Liver (tissue), 7 donors: ENCODE measurements at regions not wholly inside any gene's neighbourhood (a gene's known extent, or its start where the extent isn't known, plus 50 kb on each side); places are given as distances from the start of the nearest gene placed in this dataset.

ENCODE experiments used
- DNase-seq: peaks from one replicate; pipeline ENCODE4 v3.0.0-alpha.2; 2017; ENCODE audit warnings: low spot score
- H3K27ac ChIP-seq, 2 donors: one replicate each; pipeline ENCODE4 v1.7.0; 2013; ENCODE audit warnings: inconsistent platforms in 2 of 2, low read length in 2 of 2, control low read depth in 1 of 2, low read depth in 1 of 2, mild to moderate bottlenecking in 1 of 2
- H3K27me3 ChIP-seq, 4 donors: one replicate each; pipeline versions ENCODE4 v1.6.1 to v1.7.0; 2013; ENCODE audit warnings: low read length in 3 of 4, inconsistent platforms in 1 of 4, mild to moderate bottlenecking in 1 of 4, moderate library complexity in 1 of 4; ENCODE audit not compliant: control insufficient read depth in 4 of 4, insufficient read depth in 4 of 4
- H3K36me3 ChIP-seq, 4 donors: one replicate each; pipeline versions ENCODE4 v1.6.1 to v1.7.0; 2013; ENCODE audit warnings: low read length in 3 of 4, mild to moderate bottlenecking in 3 of 4, low read depth in 1 of 4, moderate library complexity in 1 of 4; ENCODE audit not compliant: control insufficient read depth in 4 of 4, insufficient read depth in 3 of 4
- H3K4me1 ChIP-seq, 4 donors: one replicate each; pipeline versions ENCODE4 v1.6.1 to v1.7.0; 2013; ENCODE audit warnings: low read length in 3 of 4, mild to moderate bottlenecking in 3 of 4, moderate library complexity in 1 of 4; ENCODE audit not compliant: control insufficient read depth in 4 of 4, insufficient read depth in 4 of 4
- H3K4me3 ChIP-seq, 3 donors: one replicate each; pipeline versions ENCODE4 v1.6.1 to v1.7.0; 2013; ENCODE audit warnings: low read length in 3 of 3, control low read depth in 1 of 3, low read depth in 1 of 3, mild to moderate bottlenecking in 1 of 3
- H3K9ac ChIP-seq, 2 donors: one replicate each; pipeline ENCODE4 v1.7.0; 2013; ENCODE audit warnings: low read length in 2 of 2, mild to moderate bottlenecking in 2 of 2, moderate library complexity in 2 of 2, control low read depth in 1 of 2, low read depth in 1 of 2
- H3K9me3 ChIP-seq, 4 donors: one replicate each; pipeline versions ENCODE4 v1.6.1 to v1.7.0; 2013; ENCODE audit warnings: low read length in 3 of 4; ENCODE audit not compliant: control insufficient read depth in 4 of 4
- FOXA2 ChIP-seq: IDR thresholded peaks from 2 replicates; pipeline ENCODE4 v1.6.1; 2016; ENCODE audit warnings: antibody characterized with exemption
- GABPA ChIP-seq, 2 donors: IDR thresholded peaks in 1 of 2; conservative IDR thresholded peaks in 1 of 2; 2 replicates each; pipeline ENCODE4 v1.6.1; 2016; ENCODE audit warnings: antibody characterized with exemption in 2 of 2, mild to moderate bottlenecking in 1 of 2, moderate library complexity in 1 of 2
- HNF4A ChIP-seq, 2 donors: conservative IDR thresholded peaks; 2 replicates each; pipeline ENCODE4 v1.6.1; 2016; ENCODE audit warnings: antibody characterized with exemption in 2 of 2, mild to moderate bottlenecking in 2 of 2
- HNF4G ChIP-seq: IDR thresholded peaks from 2 replicates; pipeline ENCODE4 v1.6.1; 2016; ENCODE audit warnings: antibody characterized with exemption
- JUND ChIP-seq, 2 donors: IDR thresholded peaks; 2 replicates each; pipeline ENCODE4 v1.6.1; 2016; ENCODE audit warnings: antibody characterized with exemption in 2 of 2
- RXRA ChIP-seq, 2 donors: IDR thresholded peaks; 2 replicates each; pipeline ENCODE4 v1.6.1; 2017 to 2018; ENCODE audit warnings: antibody characterized with exemption in 2 of 2, mild to moderate bottlenecking in 1 of 2
- SP1 ChIP-seq: IDR thresholded peaks from 2 replicates; pipeline ENCODE4 v1.6.1; 2018; ENCODE audit warnings: antibody characterized with exemption, mild to moderate bottlenecking
- TAF1 ChIP-seq: conservative IDR thresholded peaks from 2 replicates; pipeline ENCODE4 v1.6.1; 2016; ENCODE audit warnings: antibody characterized with exemption, mild to moderate bottlenecking
- YY1 ChIP-seq: IDR thresholded peaks from 2 replicates; pipeline ENCODE4 v1.6.1; 2016; ENCODE audit warnings: antibody characterized with exemption, mild to moderate bottlenecking
- WGBS: extraction: QIAGEN DNeasy Blood & Tissue Kit; methylation state at CpG from one replicate; pipeline ENCODE4 v1.1.7; 2013; 5-methylcytosine and 5-hydroxymethylcytosine counted together
- TF ChIP-seq, protein P1 (sequence below): IDR thresholded peaks from 2 replicates; pipeline ENCODE4 v1.6.1; 2016; ENCODE audit warnings: antibody characterized with exemption, mild to moderate bottlenecking
- TF ChIP-seq, protein P2 (sequence below): IDR thresholded peaks from 2 replicates; pipeline ENCODE4 v1.6.1; 2016; ENCODE audit warnings: antibody characterized with exemption
- TF ChIP-seq, protein P3 (sequence below): IDR thresholded peaks from 2 replicates; pipeline ENCODE4 v1.6.1; 2016; ENCODE audit warnings: antibody characterized with exemption
- TF ChIP-seq, protein P4 (sequence below): IDR thresholded peaks from 2 replicates; pipeline ENCODE4 v1.6.1; 2016; ENCODE audit warnings: antibody characterized with exemption
- donor health status: healthy.
- donor health status: healthy.
- donor health status: healthy.
- donor health status: healthy.

DNA sequence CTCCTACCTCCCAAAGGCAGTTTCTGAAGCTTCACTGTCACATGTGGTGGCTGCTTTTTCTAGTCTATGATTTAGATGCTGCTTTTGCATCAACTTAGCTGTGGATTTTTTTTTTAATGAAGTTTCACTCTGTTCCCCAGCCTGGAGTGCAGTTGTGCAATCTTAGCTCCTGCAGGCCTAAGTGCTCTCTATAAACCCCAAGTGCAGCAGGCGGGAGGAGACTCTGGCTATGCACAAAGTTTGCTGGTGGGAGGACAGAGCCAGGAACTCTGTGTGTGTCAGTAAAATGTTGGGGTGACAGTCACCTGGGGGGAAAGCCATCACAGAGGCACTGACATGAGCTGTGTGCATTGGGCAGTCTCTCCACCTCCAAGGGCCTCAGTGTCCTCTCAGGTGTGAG, 138.8 kb upstream of the FAM20C start:
- TF ChIP-seq HNF4A (conservative IDR thresholded peaks at IDR 0.05) (no peak), YY1 (no peak), HNF4G (no peak), FOXA2 (no peak), SP1 (no peak), TAF1 (no peak), JUND (IDR thresholded peaks at IDR 0.05) (no peak), GABPA (IDR thresholded peaks at IDR 0.05 in 1 of 2, conservative IDR thresholded peaks at IDR 0.05 in 1 of 2) (no peak)
- TF ChIP-seq, protein P1, sequence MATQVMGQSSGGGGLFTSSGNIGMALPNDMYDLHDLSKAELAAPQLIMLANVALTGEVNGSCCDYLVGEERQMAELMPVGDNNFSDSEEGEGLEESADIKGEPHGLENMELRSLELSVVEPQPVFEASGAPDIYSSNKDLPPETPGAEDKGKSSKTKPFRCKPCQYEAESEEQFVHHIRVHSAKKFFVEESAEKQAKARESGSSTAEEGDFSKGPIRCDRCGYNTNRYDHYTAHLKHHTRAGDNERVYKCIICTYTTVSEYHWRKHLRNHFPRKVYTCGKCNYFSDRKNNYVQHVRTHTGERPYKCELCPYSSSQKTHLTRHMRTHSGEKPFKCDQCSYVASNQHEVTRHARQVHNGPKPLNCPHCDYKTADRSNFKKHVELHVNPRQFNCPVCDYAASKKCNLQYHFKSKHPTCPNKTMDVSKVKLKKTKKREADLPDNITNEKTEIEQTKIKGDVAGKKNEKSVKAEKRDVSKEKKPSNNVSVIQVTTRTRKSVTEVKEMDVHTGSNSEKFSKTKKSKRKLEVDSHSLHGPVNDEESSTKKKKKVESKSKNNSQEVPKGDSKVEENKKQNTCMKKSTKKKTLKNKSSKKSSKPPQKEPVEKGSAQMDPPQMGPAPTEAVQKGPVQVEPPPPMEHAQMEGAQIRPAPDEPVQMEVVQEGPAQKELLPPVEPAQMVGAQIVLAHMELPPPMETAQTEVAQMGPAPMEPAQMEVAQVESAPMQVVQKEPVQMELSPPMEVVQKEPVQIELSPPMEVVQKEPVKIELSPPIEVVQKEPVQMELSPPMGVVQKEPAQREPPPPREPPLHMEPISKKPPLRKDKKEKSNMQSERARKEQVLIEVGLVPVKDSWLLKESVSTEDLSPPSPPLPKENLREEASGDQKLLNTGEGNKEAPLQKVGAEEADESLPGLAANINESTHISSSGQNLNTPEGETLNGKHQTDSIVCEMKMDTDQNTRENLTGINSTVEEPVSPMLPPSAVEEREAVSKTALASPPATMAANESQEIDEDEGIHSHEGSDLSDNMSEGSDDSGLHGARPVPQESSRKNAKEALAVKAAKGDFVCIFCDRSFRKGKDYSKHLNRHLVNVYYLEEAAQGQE: no peak
- TF ChIP-seq, protein P2, sequence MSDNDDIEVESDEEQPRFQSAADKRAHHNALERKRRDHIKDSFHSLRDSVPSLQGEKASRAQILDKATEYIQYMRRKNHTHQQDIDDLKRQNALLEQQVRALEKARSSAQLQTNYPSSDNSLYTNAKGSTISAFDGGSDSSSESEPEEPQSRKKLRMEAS: no peak
- TF ChIP-seq, protein P3, sequence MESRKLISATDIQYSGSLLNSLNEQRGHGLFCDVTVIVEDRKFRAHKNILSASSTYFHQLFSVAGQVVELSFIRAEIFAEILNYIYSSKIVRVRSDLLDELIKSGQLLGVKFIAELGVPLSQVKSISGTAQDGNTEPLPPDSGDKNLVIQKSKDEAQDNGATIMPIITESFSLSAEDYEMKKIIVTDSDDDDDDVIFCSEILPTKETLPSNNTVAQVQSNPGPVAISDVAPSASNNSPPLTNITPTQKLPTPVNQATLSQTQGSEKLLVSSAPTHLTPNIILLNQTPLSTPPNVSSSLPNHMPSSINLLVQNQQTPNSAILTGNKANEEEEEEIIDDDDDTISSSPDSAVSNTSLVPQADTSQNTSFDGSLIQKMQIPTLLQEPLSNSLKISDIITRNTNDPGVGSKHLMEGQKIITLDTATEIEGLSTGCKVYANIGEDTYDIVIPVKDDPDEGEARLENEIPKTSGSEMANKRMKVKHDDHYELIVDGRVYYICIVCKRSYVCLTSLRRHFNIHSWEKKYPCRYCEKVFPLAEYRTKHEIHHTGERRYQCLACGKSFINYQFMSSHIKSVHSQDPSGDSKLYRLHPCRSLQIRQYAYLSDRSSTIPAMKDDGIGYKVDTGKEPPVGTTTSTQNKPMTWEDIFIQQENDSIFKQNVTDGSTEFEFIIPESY: no peak
- TF ChIP-seq, protein P4, sequence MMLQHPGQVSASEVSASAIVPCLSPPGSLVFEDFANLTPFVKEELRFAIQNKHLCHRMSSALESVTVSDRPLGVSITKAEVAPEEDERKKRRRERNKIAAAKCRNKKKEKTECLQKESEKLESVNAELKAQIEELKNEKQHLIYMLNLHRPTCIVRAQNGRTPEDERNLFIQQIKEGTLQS: no peak
- no peak for DNase-seq
- H3K9me3 ChIP-seq: peaks cover 0 to 6% (median 0%) of the 10 kb centered on the region in 4 donors
- 93% methylated on average over 1 of the region's 1 CpG for WGBS
- H3K4me1 ChIP-seq: no peaks in the 10 kb centered on the region
- H3K4me3 ChIP-seq: no peak overlapping the region
- no peaks in the 10 kb centered on the region for H3K27me3 ChIP-seq
- no peak overlapping the region for H3K27ac ChIP-seq
- H3K36me3 ChIP-seq: no peaks in the 10 kb centered on the region
- H3K9ac ChIP-seq: no peak overlapping the region

DNA sequence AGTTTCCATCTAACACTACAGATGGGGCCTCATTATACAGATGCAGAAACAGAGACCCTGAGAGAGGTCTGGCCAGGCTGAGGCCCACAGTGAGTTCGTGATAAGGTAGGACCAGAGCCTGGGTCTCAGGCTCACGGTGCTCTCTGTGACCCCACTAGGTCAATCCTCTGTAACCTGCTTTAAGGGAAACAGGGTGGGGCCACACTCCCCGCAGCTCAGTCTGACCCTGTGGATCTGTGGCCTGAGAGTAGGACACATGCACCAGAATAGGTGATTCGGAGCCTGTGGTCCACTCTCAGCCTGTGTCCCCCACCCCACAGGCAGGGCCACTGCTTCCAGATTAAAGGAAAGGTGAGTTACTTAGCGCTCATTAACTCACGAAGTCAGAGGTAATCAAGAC, 137.8 kb upstream of the FAM20C start:
- no peak for DNase-seq

More for the DNA sequence above, 137.8 kb upstream of the FAM20C start:
- TF ChIP-seq YY1 (no peak), SP1 (no peak), FOXA2 (no peak), TAF1 (no peak), HNF4G (no peak), RXRA (IDR thresholded peaks at IDR 0.05) (no peak)
- TF ChIP-seq, protein P4: no peak
- H3K4me1 ChIP-seq: no peaks in the 10 kb centered on the region
- H3K27ac ChIP-seq: no peak overlapping the region
- peaks cover 0 to 6% (median 0%) of the 10 kb centered on the region in 4 donors for H3K9me3 ChIP-seq
- no peaks in the 10 kb centered on the region for H3K27me3 ChIP-seq
- no peak overlapping the region for H3K9ac ChIP-seq
- H3K36me3 ChIP-seq: no peaks in the 10 kb centered on the region
- no peak overlapping the region for H3K4me3 ChIP-seq
- WGBS: 91% methylated on average over 6 of the region's 6 CpGs
